Thyroid gland (tissue), 4 donors: ENCODE measurements at regions not wholly inside any gene's neighbourhood (a gene's known extent, or its start where the extent isn't known, plus 50 kb on each side); places are given as distances from the start of the nearest gene placed in this dataset.

Source experiments
- CTCF ChIP-seq, 6 experiments: fragments of 200-600 bp in 3 of 6; fragments of 450-650 bp in 3 of 6; sonication (generic) in 3 of 6; IDR thresholded peaks; one replicate each; pipeline ENCODE4 v1.5.1; 2016 to 2019; ENCODE audit warnings: antibody characterized with exemption in 6 of 6, mild to moderate bottlenecking in 2 of 6, inconsistent platforms in 1 of 6, moderate library complexity in 1 of 6
- POLR2A ChIP-seq, 2 donors: fragments of 450-650 bp; IDR thresholded peaks; one replicate each; pipeline ENCODE4 v1.6.1; 2017; ENCODE audit warnings: antibody characterized with exemption in 2 of 2, mild to moderate bottlenecking in 2 of 2, moderate library complexity in 1 of 2

- no peak for TF ChIP-seq CTCF (IDR thresholded peaks at IDR 0.05)
- TF ChIP-seq POLR2A (IDR thresholded peaks at IDR 0.05) = no peak
These were observed 508.3 kb upstream of the DAB2 start for GRCh38 chr5:39933061-39933460.
